Left renal pelvis (tissue), 4 donors: ENCODE measurements at regions not wholly inside any gene's neighbourhood (a gene's known extent, or its start where the extent isn't known, plus 50 kb on each side); places are given as distances from the start of the nearest gene placed in this dataset.
"Not testable (repeated sequence)": the region's sequence is repeated elsewhere in the genome, so short reads cannot be mapped to it uniquely, and the experiment has no call there.

Experiments used
- DNase-seq, 4 donors: peaks; one replicate each; pipeline ENCODE4 v3.0.0-alpha.2; 2013; ENCODE audit warnings: low read depth in 4 of 4, low spot score in 3 of 4

- DNase-seq, result no peak
Measured at GRCh38 chr7:121745856-121746255, 127.1 kb upstream of the PTPRZ1 start.

- no peak for DNase-seq
Measured at GRCh38 chr7:121744877-121745276, 128.1 kb upstream of the PTPRZ1 start.

GRCh38 chr7:121744319-121744718 lies 128.6 kb upstream of the PTPRZ1 start:
- no peak for DNase-seq

- no peak for DNase-seq
Measured at GRCh38 chr7:121741896-121742295, 131.1 kb upstream of the PTPRZ1 start.

- DNase-seq, result no peak
Measured at GRCh38 chr7:121739465-121739864, 133.5 kb upstream of the PTPRZ1 start.

- no peak for DNase-seq
Measured at GRCh38 chr7:121730869-121731268, 142.1 kb upstream of the PTPRZ1 start.

- DNase-seq, result peak in 2 of 4 donors; percentile 1 to 18
Measured at GRCh38 chr7:121714559-121715303, 158.2 kb upstream of the PTPRZ1 start.

- not testable (repeated sequence) for DNase-seq
Measured at GRCh38 chr7:121712961-121713360, 160.0 kb upstream of the PTPRZ1 start.

- no peak for DNase-seq
Measured at GRCh38 chr7:121697731-121698316, 175.1 kb upstream of the PTPRZ1 start.

GRCh38 chr7:121696954-121697353 lies 176.0 kb upstream of the PTPRZ1 start:
- no peak for DNase-seq

- no peak for DNase-seq
Measured at GRCh38 chr7:121689749-121690148, 183.2 kb upstream of the PTPRZ1 start.

GRCh38 chr7:121681700-121682099 lies 191.3 kb upstream of the PTPRZ1 start:
- no peak for DNase-seq

GRCh38 chr7:121676168-121676567 lies 196.8 kb upstream of the PTPRZ1 start:
- DNase-seq, result no peak

- DNase-seq, result not testable (repeated sequence)
Measured at GRCh38 chr7:121674455-121674854, 198.5 kb upstream of the PTPRZ1 start.

GRCh38 chr7:121669144-121669543 lies 203.8 kb upstream of the PTPRZ1 start:
- no peak for DNase-seq

GRCh38 chr7:121666306-121666705 lies 206.7 kb upstream of the PTPRZ1 start:
- DNase-seq, result no peak

GRCh38 chr7:121643320-121643719 lies 229.6 kb upstream of the PTPRZ1 start:
- no peak for DNase-seq

- DNase-seq, result no peak
Measured at GRCh38 chr7:121639705-121640104, 233.3 kb upstream of the PTPRZ1 start.

- no peak for DNase-seq
Measured at GRCh38 chr7:121638286-121638685, 234.7 kb upstream of the PTPRZ1 start.

- no peak for DNase-seq
Measured at GRCh38 chr7:121634356-121634755, 238.2 kb upstream of the FAM3C start.

GRCh38 chr7:121633186-121633585 lies 237.1 kb upstream of the FAM3C start:
- DNase-seq, result no peak

- DNase-seq, result no peak
Measured at GRCh38 chr7:121624958-121625357, 228.8 kb upstream of the FAM3C start.
